ENCODE measurements at regions not wholly inside any gene's neighbourhood (a gene's known extent, or its start where the extent isn't known, plus 50 kb on each side); places are given as distances from the start of the nearest gene placed in this dataset.

DNA sequence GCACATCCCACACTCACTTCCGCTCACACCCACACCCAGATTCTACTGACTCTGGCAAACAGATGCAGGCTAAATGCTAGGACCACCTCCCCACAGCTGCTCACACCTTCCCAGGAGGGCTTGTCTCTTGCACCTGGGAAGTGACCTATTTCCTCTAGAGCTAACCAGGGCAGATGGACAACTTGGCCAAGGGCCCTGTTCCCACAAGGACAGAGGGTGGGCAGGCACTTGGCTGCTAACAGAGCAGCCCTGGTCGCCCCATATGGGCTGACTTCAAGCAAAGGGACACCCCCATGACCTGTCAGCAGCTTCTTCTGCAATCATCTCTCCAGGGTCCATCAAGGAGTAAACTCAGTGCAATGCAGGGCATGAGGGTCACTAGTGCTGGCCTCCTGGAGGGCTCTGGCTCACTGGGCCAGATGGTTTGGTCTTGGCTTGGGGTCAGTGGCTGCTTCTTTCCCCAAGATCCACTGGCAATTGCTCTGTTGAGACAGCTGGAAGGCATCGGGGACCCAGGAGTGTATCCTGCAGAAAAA is 641.5 kb downstream of the PLPP3 start:
- TF ChIP-seq, protein P1, sequence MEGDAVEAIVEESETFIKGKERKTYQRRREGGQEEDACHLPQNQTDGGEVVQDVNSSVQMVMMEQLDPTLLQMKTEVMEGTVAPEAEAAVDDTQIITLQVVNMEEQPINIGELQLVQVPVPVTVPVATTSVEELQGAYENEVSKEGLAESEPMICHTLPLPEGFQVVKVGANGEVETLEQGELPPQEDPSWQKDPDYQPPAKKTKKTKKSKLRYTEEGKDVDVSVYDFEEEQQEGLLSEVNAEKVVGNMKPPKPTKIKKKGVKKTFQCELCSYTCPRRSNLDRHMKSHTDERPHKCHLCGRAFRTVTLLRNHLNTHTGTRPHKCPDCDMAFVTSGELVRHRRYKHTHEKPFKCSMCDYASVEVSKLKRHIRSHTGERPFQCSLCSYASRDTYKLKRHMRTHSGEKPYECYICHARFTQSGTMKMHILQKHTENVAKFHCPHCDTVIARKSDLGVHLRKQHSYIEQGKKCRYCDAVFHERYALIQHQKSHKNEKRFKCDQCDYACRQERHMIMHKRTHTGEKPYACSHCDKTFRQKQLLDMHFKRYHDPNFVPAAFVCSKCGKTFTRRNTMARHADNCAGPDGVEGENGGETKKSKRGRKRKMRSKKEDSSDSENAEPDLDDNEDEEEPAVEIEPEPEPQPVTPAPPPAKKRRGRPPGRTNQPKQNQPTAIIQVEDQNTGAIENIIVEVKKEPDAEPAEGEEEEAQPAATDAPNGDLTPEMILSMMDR (conservative IDR thresholded peaks at IDR 0.05; ENCODE audit: low read length), result no peak
- TF ChIP-seq EZH2phosphoT487 (IDR thresholded peaks at IDR 0.05; ENCODE audit: borderline replicate concordance), result no peak

Data from Loucy (cell line).